Peyer's patch (tissue), 4 donors: ENCODE measurements at regions not wholly inside any gene's neighbourhood (a gene's known extent, or its start where the extent isn't known, plus 50 kb on each side); places are given as distances from the start of the nearest gene placed in this dataset.
A peak's percentile ranks its signal among the peaks of the same experiment; 100 is the strongest.

Experiments used
- DNase-seq, 3 donors: peaks; one replicate each; pipeline ENCODE4 v3.0.0-alpha.2; 2017 to 2019
- H3K27ac ChIP-seq, 4 donors: fragments of 200-600 bp; sonication (generic); one replicate each; pipeline ENCODE4 v1.5.1; 2016 to 2019
- H3K27me3 ChIP-seq, 2 donors: fragments of 200-600 bp; sonication (generic); one replicate each; pipeline ENCODE4 v1.5.1; 2019
- H3K36me3 ChIP-seq, 3 donors: fragments of 200-600 bp; sonication (generic); one replicate each; pipeline ENCODE4 v1.5.1; 2016 to 2019
- H3K4me1 ChIP-seq, 4 donors: fragments of 200-600 bp; sonication (generic); one replicate each; pipeline ENCODE4 v1.5.1; 2016 to 2019
- H3K4me3 ChIP-seq, 4 donors: fragments of 200-600 bp; sonication (generic); 1 replicate in 3 of 4; 2 replicates in 1 of 4; pipeline ENCODE4 v1.5.1; 2016 to 2019; ENCODE audit warnings: mild to moderate bottlenecking in 1 of 4
- H3K9me3 ChIP-seq, 4 donors: fragments of 200-600 bp; sonication (generic); one replicate each; pipeline ENCODE4 v1.5.1; 2016 to 2019; ENCODE audit warnings: mild to moderate bottlenecking in 1 of 4
- POLR2A ChIP-seq, 2 donors: fragments of 450-650 bp; IDR thresholded peaks; one replicate each; pipeline ENCODE4 v1.5.1; 2017; ENCODE audit warnings: antibody characterized with exemption in 2 of 2, mild to moderate bottlenecking in 2 of 2, moderate library complexity in 2 of 2
- TF ChIP-seq, protein P1 (sequence below), 6 experiments: fragments of 450-650 bp in 4 of 6; fragments of 200-600 bp in 2 of 6; sonication (generic) in 1 of 6; IDR thresholded peaks; one replicate each; pipeline ENCODE4 v1.5.1; 2017 to 2019; ENCODE audit warnings: antibody characterized with exemption in 6 of 6, mild to moderate bottlenecking in 3 of 6, moderate library complexity in 1 of 6

- H3K27ac ChIP-seq = no peak overlapping the region
- H3K27me3 ChIP-seq = no peaks in the 10 kb centered on the region
- no peak overlapping the region for H3K4me3 ChIP-seq
- TF ChIP-seq POLR2A (IDR thresholded peaks at IDR 0.05) = no peak
- TF ChIP-seq, protein P1, sequence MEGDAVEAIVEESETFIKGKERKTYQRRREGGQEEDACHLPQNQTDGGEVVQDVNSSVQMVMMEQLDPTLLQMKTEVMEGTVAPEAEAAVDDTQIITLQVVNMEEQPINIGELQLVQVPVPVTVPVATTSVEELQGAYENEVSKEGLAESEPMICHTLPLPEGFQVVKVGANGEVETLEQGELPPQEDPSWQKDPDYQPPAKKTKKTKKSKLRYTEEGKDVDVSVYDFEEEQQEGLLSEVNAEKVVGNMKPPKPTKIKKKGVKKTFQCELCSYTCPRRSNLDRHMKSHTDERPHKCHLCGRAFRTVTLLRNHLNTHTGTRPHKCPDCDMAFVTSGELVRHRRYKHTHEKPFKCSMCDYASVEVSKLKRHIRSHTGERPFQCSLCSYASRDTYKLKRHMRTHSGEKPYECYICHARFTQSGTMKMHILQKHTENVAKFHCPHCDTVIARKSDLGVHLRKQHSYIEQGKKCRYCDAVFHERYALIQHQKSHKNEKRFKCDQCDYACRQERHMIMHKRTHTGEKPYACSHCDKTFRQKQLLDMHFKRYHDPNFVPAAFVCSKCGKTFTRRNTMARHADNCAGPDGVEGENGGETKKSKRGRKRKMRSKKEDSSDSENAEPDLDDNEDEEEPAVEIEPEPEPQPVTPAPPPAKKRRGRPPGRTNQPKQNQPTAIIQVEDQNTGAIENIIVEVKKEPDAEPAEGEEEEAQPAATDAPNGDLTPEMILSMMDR (IDR thresholded peaks at IDR 0.05) = no peak
- peaks cover 0 to 5% (median 0%) of the 10 kb centered on the region in 4 donors for H3K9me3 ChIP-seq
- DNase-seq = peak in 1 of 3 donors; percentile 34
- H3K36me3 ChIP-seq = no peaks in the 10 kb centered on the region
- H3K4me1 ChIP-seq = no peaks in the 10 kb centered on the region
Observed at GRCh38 chr2:21866316-21866715, 742.5 kb downstream of the TDRD15 start.

GRCh38 chr2:21887881-21888280, 764.1 kb downstream of the TDRD15 start:
- Histone ChIP-seq H3K9me3 (no peaks in the 10 kb centered on the region), H3K4me3 (no peak overlapping the region), H3K36me3 (no peaks in the 10 kb centered on the region), H3K4me1 (no peaks in the 10 kb centered on the region), H3K27me3 (no peaks in the 10 kb centered on the region), H3K27ac (no peak overlapping the region)
- no peak for DNase-seq
- no peak for TF ChIP-seq POLR2A (IDR thresholded peaks at IDR 0.05)
- TF ChIP-seq, protein P1 (IDR thresholded peaks at IDR 0.05) = no peak

- TF ChIP-seq, protein P1 (IDR thresholded peaks at IDR 0.05) = no peak
- no peak for TF ChIP-seq POLR2A (IDR thresholded peaks at IDR 0.05)
- H3K4me1 ChIP-seq = no peaks in the 10 kb centered on the region
- no peaks in the 10 kb centered on the region for H3K9me3 ChIP-seq
- no peaks in the 10 kb centered on the region for H3K36me3 ChIP-seq
- no peak for DNase-seq
- H3K27ac ChIP-seq = no peak overlapping the region
- no peak overlapping the region for H3K4me3 ChIP-seq
- H3K27me3 ChIP-seq = no peaks in the 10 kb centered on the region
Observed at GRCh38 chr2:21890041-21890440, 766.3 kb downstream of the TDRD15 start.

DNA sequence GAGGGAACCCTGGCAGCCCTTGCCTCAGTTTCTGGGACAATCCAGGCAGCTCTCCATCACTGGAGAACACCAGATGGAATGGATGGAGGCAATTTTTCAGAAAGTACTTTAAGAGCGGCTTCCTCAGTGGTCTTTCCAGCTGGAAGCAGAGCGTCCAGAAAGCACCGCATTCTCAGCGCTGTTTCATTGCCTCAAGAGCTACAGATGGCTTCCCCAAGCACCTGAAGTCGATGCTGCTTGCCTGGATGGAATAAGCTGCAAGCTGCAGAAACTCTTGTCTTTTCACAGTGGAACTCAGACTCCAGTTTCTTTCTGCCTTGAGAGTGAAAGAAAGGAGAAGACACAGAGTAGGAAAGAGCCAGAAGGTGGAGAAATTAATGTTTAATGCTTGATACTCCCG, 766.9 kb downstream of the TDRD15 start:
- TF ChIP-seq, protein P1 (IDR thresholded peaks at IDR 0.05) = no peak
- no peak for TF ChIP-seq POLR2A (IDR thresholded peaks at IDR 0.05)
- no peak for DNase-seq
- no peaks in the 10 kb centered on the region for H3K9me3 ChIP-seq
- no peak overlapping the region for H3K27ac ChIP-seq
- H3K36me3 ChIP-seq = no peaks in the 10 kb centered on the region
- H3K4me1 ChIP-seq = no peaks in the 10 kb centered on the region
- no peaks in the 10 kb centered on the region for H3K27me3 ChIP-seq
- no peak overlapping the region for H3K4me3 ChIP-seq

GRCh38 chr2:21891191-21891590, 767.4 kb downstream of the TDRD15 start:
- Histone ChIP-seq H3K9me3 (no peaks in the 10 kb centered on the region), H3K4me1 (no peaks in the 10 kb centered on the region), H3K27ac (no peak overlapping the region), H3K4me3 (no peak overlapping the region), H3K36me3 (no peaks in the 10 kb centered on the region), H3K27me3 (no peaks in the 10 kb centered on the region)
- DNase-seq = no peak
- no peak for TF ChIP-seq POLR2A (IDR thresholded peaks at IDR 0.05)
- TF ChIP-seq, protein P1 (IDR thresholded peaks at IDR 0.05) = no peak

- Histone ChIP-seq H3K9me3 (no peaks in the 10 kb centered on the region), H3K27me3 (no peaks in the 10 kb centered on the region), H3K4me1 (no peaks in the 10 kb centered on the region), H3K36me3 (no peaks in the 10 kb centered on the region), H3K4me3 (no peak overlapping the region), H3K27ac (no peak overlapping the region)
- DNase-seq = no peak
- no peak for TF ChIP-seq POLR2A (IDR thresholded peaks at IDR 0.05)
- TF ChIP-seq, protein P1 (IDR thresholded peaks at IDR 0.05) = no peak
Observed at GRCh38 chr2:21892140-21892539, 768.4 kb downstream of the TDRD15 start.
